Calu3 (cell line): ENCODE measurements at regions not wholly inside any gene's neighbourhood (a gene's known extent, or its start where the extent isn't known, plus 50 kb on each side); places are given as distances from the start of the nearest gene placed in this dataset.

Experiments used
- BruUV-seq: library from RNA; stranded (reverse); fragments of 400-500 nt; replicated peaks from 2 replicates; lab custom pipeline; 2021; lab: Mats Ljungman, UMichigan
- CTCF ChIA-PET: fragments of 300-600 bp; sonication (Branson Sonifier 250); formaldehyde crosslinking; loops from one replicate; lab custom pipeline; 2022; ENCODE audit warnings: antibody characterized with exemption; lab: Charles Lee
- DNase-seq: peaks from one replicate; pipeline ENCODE4 v3.0.0; 2022
- H3K27ac Mint-ChIP-seq: one replicate; pipeline ENCODE4 v1.8.0; 2022; ENCODE audit warnings: mixed read lengths; ENCODE audit not compliant: unreplicated experiment
- H3K27me3 Mint-ChIP-seq: one replicate; pipeline ENCODE4 v1.8.0; 2022; ENCODE audit warnings: mixed read lengths; ENCODE audit not compliant: unreplicated experiment
- H3K36me3 Mint-ChIP-seq: one replicate; pipeline ENCODE4 v1.8.0; 2022; ENCODE audit warnings: mild to moderate bottlenecking, moderate library complexity, mixed read lengths; ENCODE audit not compliant: insufficient read depth, unreplicated experiment
- H3K4me1 Mint-ChIP-seq: one replicate; pipeline ENCODE4 v1.8.0; 2022; ENCODE audit warnings: mild to moderate bottlenecking, low read depth, mixed read lengths; ENCODE audit not compliant: unreplicated experiment
- H3K4me3 Mint-ChIP-seq: one replicate; pipeline ENCODE4 v1.8.0; 2022; ENCODE audit warnings: mild to moderate bottlenecking, low read depth, moderate library complexity, mixed read lengths; ENCODE audit not compliant: unreplicated experiment
- H3K9me3 Mint-ChIP-seq: one replicate; pipeline ENCODE4 v1.8.0; 2022; ENCODE audit warnings: low read depth, mixed read lengths; ENCODE audit not compliant: unreplicated experiment
- CTCF ChIP-seq: fragments of 200-600 bp; IDR thresholded peaks from one replicate; pipeline ENCODE4 v1.8.0; 2022; ENCODE audit warnings: antibody characterized with exemption; ENCODE audit not compliant: unreplicated experiment
- intact Hi-C: fragments of 100-400 bp; cut with micrococcal nuclease; formaldehyde crosslinking; loops from one replicate; pipeline ENCODE4 v1.10.0; 2022; ENCODE audit not compliant: unreplicated experiment

GRCh38 chr2:37793004-37793403, 121.6 kb upstream of the CDC42EP3 start:
- Mint-ChIP-seq H3K27ac (no peak overlapping the region), H3K9me3 (peaks cover 5% of the 10 kb centered on the region), H3K36me3 (no peaks in the 10 kb centered on the region), H3K4me1 (no peaks in the 10 kb centered on the region), H3K4me3 (no peak overlapping the region), H3K27me3 (no peaks in the 10 kb centered on the region)
- no TSS peak for BruUV-seq
- CTCF ChIA-PET = no interaction called here
- no peak for DNase-seq
- intact Hi-C loops = no loop called here
- no peak for TF ChIP-seq CTCF

DNA sequence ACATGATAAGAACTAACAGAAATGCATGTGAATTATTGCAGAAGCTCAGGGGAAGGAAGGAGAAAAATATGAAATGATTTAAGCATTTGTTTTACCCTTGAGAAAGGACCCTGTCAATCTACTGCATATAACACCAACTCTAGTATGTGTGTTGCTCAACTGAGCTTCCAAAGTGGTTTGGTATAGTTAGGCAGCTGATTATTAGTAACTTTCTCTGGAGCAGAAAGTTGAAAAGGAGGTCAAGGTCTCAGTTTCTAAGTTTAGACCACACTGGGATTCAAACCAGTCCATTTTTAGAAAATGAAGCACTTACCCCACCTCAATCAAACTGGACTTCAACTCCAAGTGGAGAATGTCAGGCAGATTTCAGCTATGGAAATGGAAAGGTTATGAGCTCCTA, 123.3 kb upstream of the CDC42EP3 start:
- Mint-ChIP-seq H3K27me3 (no peaks in the 10 kb centered on the region), H3K36me3 (no peaks in the 10 kb centered on the region), H3K4me1 (no peaks in the 10 kb centered on the region), H3K4me3 (no peak overlapping the region), H3K27ac (no peak overlapping the region), H3K9me3 (peaks cover 1% of the 10 kb centered on the region)
- DNase-seq = no peak
- no peak for TF ChIP-seq CTCF
- CTCF ChIA-PET = no interaction called here
- intact Hi-C loops = no loop called here
- BruUV-seq = no TSS peak

DNA sequence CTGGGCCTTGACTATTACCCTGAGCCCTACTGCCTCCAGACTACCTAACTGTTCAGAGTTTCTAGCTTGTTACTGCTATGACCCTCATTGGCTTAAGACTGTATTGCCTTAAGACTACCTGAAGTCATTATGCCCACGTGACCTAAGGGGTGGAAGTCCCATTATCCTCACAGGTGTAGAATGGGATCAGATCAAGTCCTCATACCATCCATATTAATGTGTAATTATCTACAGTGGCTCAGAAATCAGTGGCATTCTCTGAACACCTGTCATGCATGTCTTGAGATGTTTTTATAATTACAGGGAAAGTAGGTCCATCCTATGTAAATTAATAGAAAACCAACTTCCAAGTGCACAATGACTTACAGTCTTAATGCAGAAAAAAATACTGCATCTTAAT, 124.0 kb upstream of the CDC42EP3 start:
- intact Hi-C loops = no loop called here
- H3K4me1 Mint-ChIP-seq = no peaks in the 10 kb centered on the region
- H3K36me3 Mint-ChIP-seq = no peaks in the 10 kb centered on the region
- no peak overlapping the region for H3K27ac Mint-ChIP-seq
- TF ChIP-seq CTCF = no peak
- CTCF ChIA-PET = no interaction called here
- no peaks in the 10 kb centered on the region for H3K27me3 Mint-ChIP-seq
- no TSS peak for BruUV-seq
- no peaks in the 10 kb centered on the region for H3K9me3 Mint-ChIP-seq
- no peak for DNase-seq
- no peak overlapping the region for H3K4me3 Mint-ChIP-seq

GRCh38 chr2:37795938-37796337, 124.5 kb upstream of the CDC42EP3 start:
- CTCF ChIA-PET = no interaction called here
- no peak overlapping the region for H3K27ac Mint-ChIP-seq
- H3K27me3 Mint-ChIP-seq = no peaks in the 10 kb centered on the region
- intact Hi-C loops = no loop called here
- no peak for DNase-seq
- no peaks in the 10 kb centered on the region for H3K9me3 Mint-ChIP-seq
- BruUV-seq = no TSS peak
- H3K4me1 Mint-ChIP-seq = no peaks in the 10 kb centered on the region
- H3K4me3 Mint-ChIP-seq = no peak overlapping the region
- H3K36me3 Mint-ChIP-seq = no peaks in the 10 kb centered on the region
- no peak for TF ChIP-seq CTCF
